ENCODE measurements at regions not wholly inside any gene's neighbourhood (a gene's known extent, or its start where the extent isn't known, plus 50 kb on each side); places are given as distances from the start of the nearest gene placed in this dataset.

- Mint-ChIP-seq H3K9me3 (peaks cover 29 to 49% of the 10 kb centered on the region in 2 donors), H3K27me3 (peaks cover 31% of the 10 kb centered on the region), H3K4me3 (no peak overlapping the region), H3K27ac (no peak overlapping the region), H3K4me1 (no peaks in the 10 kb centered on the region)
- DNase-seq (no peak), ATAC-seq (no peak)
These were observed 80.2 kb downstream of the ETS2 start for GRCh38 chr21:38885909-38886308.

GRCh38 chr21:38884440-38884839 is 78.7 kb downstream of the ETS2 start:
- ATAC-seq (no peak), DNase-seq (no peak)
- Mint-ChIP-seq H3K9me3 (peaks cover 24 to 34% of the 10 kb centered on the region in 2 donors), H3K27ac (no peak overlapping the region), H3K4me1 (no peaks in the 10 kb centered on the region), H3K27me3 (peaks cover 22% of the 10 kb centered on the region), H3K4me3 (no peak overlapping the region)

GRCh38 chr21:38883142-38883541 is 77.4 kb downstream of the ETS2 start:
- Mint-ChIP-seq H3K27ac (no peak overlapping the region), H3K4me1 (no peaks in the 10 kb centered on the region), H3K4me3 (no peak overlapping the region), H3K9me3 (peaks cover 26 to 31% of the 10 kb centered on the region in 2 donors), H3K27me3 (peaks cover 17% of the 10 kb centered on the region)
- DNase-seq = no peak
- no peak for ATAC-seq

GRCh38 chr21:38881131-38881530 is 75.4 kb downstream of the ETS2 start:
- DNase-seq = no peak
- no peak for ATAC-seq
- H3K27ac Mint-ChIP-seq = no peak overlapping the region
- no peaks in the 10 kb centered on the region for H3K4me1 Mint-ChIP-seq
- peaks cover 16 to 20% of the 10 kb centered on the region in 2 donors for H3K9me3 Mint-ChIP-seq
- H3K27me3 Mint-ChIP-seq = peaks cover 17% of the 10 kb centered on the region
- no peak overlapping the region for H3K4me3 Mint-ChIP-seq

- ATAC-seq (no peak), DNase-seq (no peak)
- Mint-ChIP-seq H3K27me3 (peaks cover 17% of the 10 kb centered on the region), H3K27ac (no peak overlapping the region), H3K4me1 (no peaks in the 10 kb centered on the region), H3K9me3 (peaks cover 13 to 20% of the 10 kb centered on the region in 2 donors), H3K4me3 (no peak overlapping the region)
These were observed 74.8 kb downstream of the ETS2 start for GRCh38 chr21:38880577-38880966.

- Mint-ChIP-seq H3K4me1 (no peaks in the 10 kb centered on the region), H3K27me3 (peaks cover 17% of the 10 kb centered on the region), H3K4me3 (no peak overlapping the region), H3K9me3 (peaks cover 13 to 20% of the 10 kb centered on the region in 2 donors), H3K27ac (no peak overlapping the region)
- ATAC-seq = no peak
- DNase-seq = no peak
These were observed 74.3 kb downstream of the ETS2 start for GRCh38 chr21:38879912-38880576.

- Mint-ChIP-seq H3K9me3 (peaks cover 5 to 14% of the 10 kb centered on the region in 2 donors), H3K27me3 (peaks cover 6% of the 10 kb centered on the region), H3K27ac (no peak overlapping the region), H3K4me3 (no peak overlapping the region), H3K4me1 (no peaks in the 10 kb centered on the region)
- no peak for ATAC-seq
- DNase-seq = no peak
These were observed 72.8 kb downstream of the ETS2 start for GRCh38 chr21:38878379-38879179.

GRCh38 chr21:38875694-38876492 is 70.2 kb downstream of the ETS2 start:
- Mint-ChIP-seq H3K9me3 (peaks cover 0 to 9% of the 10 kb centered on the region in 2 donors), H3K4me3 (no peak overlapping the region), H3K27me3 (peaks cover 12% of the 10 kb centered on the region), H3K4me1 (peaks cover 7% of the 10 kb centered on the region), H3K27ac (no peak overlapping the region)
- ATAC-seq (no peak), DNase-seq (no peak)
